GM18526 (cell line): ENCODE measurements at regions not wholly inside any gene's neighbourhood (a gene's known extent, or its start where the extent isn't known, plus 50 kb on each side); places are given as distances from the start of the nearest gene placed in this dataset.
A peak's percentile ranks its signal among the peaks of the same experiment; 100 is the strongest.

ENCODE experiments used
- POLR2A ChIP-seq: IDR thresholded peaks from 3 replicates; pipeline ENCODE4 v1.6.1; 2011; ENCODE audit not compliant: insufficient read length; ENCODE audit errors: extremely low read depth

GRCh38 chr16:85988306-85988705, 89.3 kb downstream of the IRF8 start:
- TF ChIP-seq POLR2A, result no peak

GRCh38 chr16:85988723-85989313, 89.9 kb downstream of the IRF8 start:
- TF ChIP-seq POLR2A, result peak; percentile 26

- TF ChIP-seq POLR2A, result no peak
Observed at GRCh38 chr16:85989376-85989775, 90.4 kb downstream of the IRF8 start.

- no peak for TF ChIP-seq POLR2A
Observed at GRCh38 chr16:85989863-85990643, 91.1 kb downstream of the IRF8 start.

- TF ChIP-seq POLR2A, result no peak
Observed at GRCh38 chr16:85990861-85991301, 91.9 kb downstream of the IRF8 start.

GRCh38 chr16:85991425-85991824, 92.5 kb downstream of the IRF8 start:
- no peak for TF ChIP-seq POLR2A

- TF ChIP-seq POLR2A, result no peak
Observed at GRCh38 chr16:85991856-85992255, 92.9 kb downstream of the IRF8 start.

- TF ChIP-seq POLR2A, result no peak
Observed at GRCh38 chr16:85992359-85992758, 93.4 kb downstream of the IRF8 start.

GRCh38 chr16:85992779-85993178, 93.8 kb downstream of the IRF8 start:
- TF ChIP-seq POLR2A, result no peak

GRCh38 chr16:85994492-85995490, 95.8 kb downstream of the IRF8 start:
- no peak for TF ChIP-seq POLR2A

GRCh38 chr16:85995541-85996423, 96.8 kb downstream of the IRF8 start:
- TF ChIP-seq POLR2A, result no peak

GRCh38 chr16:85996843-85997242, 97.9 kb downstream of the IRF8 start:
- TF ChIP-seq POLR2A, result no peak

- no peak for TF ChIP-seq POLR2A
Observed at GRCh38 chr16:85998171-85998867, 99.4 kb downstream of the IRF8 start.
